ENCODE measurements at regions not wholly inside any gene's neighbourhood (a gene's known extent, or its start where the extent isn't known, plus 50 kb on each side); places are given as distances from the start of the nearest gene placed in this dataset.

DNA sequence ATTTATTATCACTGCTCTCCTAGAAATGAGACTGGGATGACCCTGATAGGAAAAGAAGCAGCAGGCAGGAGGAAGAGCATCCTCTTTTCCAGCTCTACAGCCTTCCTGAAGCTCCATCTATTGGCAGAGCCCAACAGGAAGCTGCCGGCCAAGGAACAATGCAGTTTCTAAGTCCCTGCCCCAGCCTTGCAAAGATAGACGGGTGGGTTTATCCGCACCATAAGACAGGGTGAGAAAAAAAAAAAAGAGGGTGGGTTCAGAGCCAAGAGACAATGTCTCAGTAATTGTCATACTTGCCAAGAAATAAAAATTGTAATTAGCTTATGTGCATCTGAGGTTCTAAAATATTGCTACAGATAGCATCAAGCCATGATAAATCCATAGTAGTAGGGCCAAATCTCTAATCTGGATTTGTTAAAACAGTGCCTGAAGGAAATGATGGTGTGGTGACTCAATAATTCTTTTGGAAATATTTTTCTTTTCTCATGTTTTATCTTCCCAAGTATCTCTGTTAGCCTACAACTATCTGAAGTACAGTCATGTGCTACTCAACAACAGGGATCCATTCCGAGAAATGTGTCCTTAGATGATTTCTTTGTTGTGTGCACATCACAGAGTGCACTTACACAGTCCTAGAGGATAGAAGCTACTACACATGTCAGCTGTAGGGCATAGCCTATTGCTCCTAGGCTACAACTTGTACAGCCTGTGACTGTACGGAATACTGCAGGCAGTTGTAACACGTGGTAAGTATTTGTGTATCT is 242.9 kb upstream of the CXCL12 start:
- H3K36me3 ChIP-seq: no peaks in the 10 kb centered on the region
- H3K27me3 ChIP-seq: no peaks in the 10 kb centered on the region
- peak; percentile 24 for DNase-seq
- no peak overlapping the region for H3K4me3 ChIP-seq
- no peaks in the 10 kb centered on the region for H3K9me3 ChIP-seq

DNA sequence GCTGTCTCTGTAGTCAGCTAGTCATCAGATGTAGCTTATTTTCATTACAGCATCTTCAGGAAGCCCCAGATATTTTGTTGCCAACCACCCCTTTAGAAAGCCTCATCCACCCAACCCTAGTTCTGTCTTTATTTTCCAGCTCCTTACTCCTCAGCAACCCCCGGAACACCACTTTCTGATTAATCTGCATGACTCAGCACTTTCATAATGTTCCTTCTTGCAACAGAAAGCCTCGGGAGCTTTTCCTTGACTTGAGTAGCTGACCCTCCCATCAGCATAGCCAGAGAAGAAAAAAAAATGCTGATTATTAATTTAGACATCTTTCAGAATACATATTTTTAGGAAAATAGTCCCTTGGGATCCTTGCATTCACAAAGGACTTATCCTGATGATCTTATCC is 244.0 kb upstream of the CXCL12 start:
- DNase-seq: peak; percentile 16
- Histone ChIP-seq H3K4me3 (no peak overlapping the region), H3K27me3 (no peaks in the 10 kb centered on the region), H3K36me3 (no peaks in the 10 kb centered on the region), H3K9me3 (no peaks in the 10 kb centered on the region; the same call in 1 of the 2 replicates)

DNA sequence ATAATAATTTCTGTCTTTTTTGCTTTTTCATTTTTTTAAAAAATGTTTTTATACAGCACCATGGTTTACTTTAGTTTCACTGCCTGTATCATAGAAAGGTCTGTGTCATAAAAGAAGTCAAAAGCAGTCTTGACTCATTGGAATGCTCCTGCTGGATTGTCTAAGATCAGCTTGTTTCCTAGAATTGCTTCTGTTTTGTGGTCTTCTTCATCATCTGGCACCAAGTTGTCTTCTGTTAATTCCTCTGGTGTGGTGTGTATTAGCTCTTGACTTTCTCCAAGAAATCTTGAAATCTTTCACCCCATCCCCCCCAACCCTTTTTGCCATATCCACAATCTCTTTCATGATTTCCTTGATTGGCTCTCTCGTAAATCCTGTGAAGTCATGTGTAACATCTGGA is 250.3 kb upstream of the CXCL12 start:
- no peak for DNase-seq
- peaks cover 7% of the 10 kb centered on the region; the same call in 1 of the 2 replicates for H3K9me3 ChIP-seq
- H3K27me3 ChIP-seq: no peaks in the 10 kb centered on the region
- no peaks in the 10 kb centered on the region for H3K36me3 ChIP-seq
- no peak overlapping the region for H3K4me3 ChIP-seq

DNA sequence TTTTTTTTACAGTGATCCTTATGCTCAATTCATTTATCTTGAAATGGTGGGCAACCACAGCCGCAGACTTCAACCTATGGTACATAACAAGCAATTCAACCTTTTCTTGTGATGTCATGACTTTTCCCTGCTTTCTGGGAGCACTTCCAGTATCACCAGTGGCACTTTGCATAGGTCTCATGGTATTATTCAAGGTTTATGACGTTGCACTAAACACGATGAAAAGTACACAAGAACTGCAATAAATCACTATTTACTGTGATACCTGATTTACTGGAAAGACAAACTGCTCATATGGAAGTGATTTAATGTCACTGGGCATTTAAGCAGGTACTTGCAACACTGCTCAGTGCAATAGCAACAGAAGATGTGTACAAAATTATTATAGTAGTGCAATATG is 251.7 kb upstream of the CXCL12 start:
- peaks cover 7% of the 10 kb centered on the region; the same call in 1 of the 2 replicates for H3K9me3 ChIP-seq
- no peaks in the 10 kb centered on the region for H3K36me3 ChIP-seq
- H3K27me3 ChIP-seq: no peaks in the 10 kb centered on the region
- DNase-seq: no peak
- H3K4me3 ChIP-seq: no peak overlapping the region

DNA sequence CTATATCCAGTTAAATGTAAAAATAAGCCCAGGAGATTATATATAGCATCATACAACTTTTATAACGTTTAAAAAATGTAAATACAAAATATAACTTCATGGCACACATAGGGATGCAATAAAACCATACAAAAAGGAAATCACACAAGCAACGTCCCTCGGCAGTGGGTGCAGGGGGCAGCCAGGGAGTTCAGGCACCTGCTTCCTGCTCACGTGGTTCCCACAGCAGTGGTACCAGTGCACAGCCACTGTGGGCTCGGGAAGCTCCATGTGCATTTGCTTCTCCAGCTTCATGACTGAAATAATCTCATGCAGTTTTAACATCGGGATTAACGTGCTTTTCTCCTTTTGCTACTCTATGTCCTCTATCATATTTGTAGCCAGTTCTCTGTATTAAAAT is 255.5 kb upstream of the CXCL12 start:
- 0 out of 2 replicates have a peak, but pooled peaks cover 7% of the 10 kb centered on the region for H3K9me3 ChIP-seq
- no peak overlapping the region for H3K4me3 ChIP-seq
- no peaks in the 10 kb centered on the region for H3K27me3 ChIP-seq
- H3K36me3 ChIP-seq: no peaks in the 10 kb centered on the region
- DNase-seq: no peak

DNA sequence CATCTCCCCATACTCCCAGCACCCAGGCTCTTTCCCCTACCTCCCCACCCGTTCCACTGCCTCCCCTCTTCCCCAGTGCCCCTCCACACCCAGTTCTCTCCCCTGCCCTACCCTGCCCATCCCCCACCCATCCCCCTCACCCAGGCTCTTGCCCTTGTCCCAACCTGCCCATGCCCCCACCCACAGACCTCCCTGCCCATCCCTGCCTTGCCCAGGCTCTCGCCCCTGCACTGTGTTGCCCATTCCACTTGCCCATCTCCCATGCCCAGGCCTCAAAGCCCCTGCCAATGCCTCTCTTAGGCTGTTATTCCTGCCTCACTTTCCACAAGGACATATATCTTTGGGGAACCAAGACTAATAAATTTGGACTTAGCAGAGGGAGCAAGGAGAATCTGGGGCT is 262.6 kb upstream of the CXCL12 start:
- no peaks in the 10 kb centered on the region for H3K36me3 ChIP-seq
- DNase-seq: no peak
- no peak overlapping the region for H3K4me3 ChIP-seq
- no peaks in the 10 kb centered on the region for H3K9me3 ChIP-seq
- H3K27me3 ChIP-seq: no peaks in the 10 kb centered on the region

DNA sequence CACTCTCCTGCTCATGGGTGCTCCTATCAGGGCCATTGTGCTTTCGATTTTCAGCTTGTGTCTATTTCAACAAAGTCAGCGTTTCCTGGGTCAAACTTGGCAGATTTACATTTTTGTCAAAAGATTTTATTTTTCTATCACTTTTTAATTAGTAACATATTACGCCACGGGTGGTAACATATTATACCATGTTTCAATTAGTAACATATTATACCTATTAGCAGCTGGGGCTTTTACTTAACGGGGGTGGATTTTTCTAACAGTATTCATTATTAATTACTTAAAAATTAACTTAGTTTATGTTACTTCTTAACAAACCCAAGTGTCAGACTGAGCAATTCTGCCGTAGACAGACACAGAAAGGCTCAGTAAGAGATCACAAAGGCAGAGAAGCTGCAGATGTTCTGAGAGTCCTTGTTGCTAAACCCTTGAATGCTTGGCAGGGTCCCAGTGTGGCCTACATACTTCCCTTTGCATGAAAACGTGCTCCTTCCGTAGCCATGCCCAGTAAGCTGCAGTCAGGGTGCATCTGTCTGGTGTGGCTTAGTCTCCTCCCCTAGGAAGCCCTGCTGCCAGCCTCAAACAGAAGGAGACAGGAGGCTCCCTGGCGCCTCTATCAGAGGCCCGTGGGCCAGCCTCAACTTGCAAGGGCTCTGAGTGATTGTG is 263.1 kb upstream of the CXCL12 start:
- Histone ChIP-seq H3K36me3 (no peaks in the 10 kb centered on the region), H3K4me3 (no peak overlapping the region), H3K27me3 (no peaks in the 10 kb centered on the region), H3K9me3 (no peaks in the 10 kb centered on the region)
- DNase-seq: peak; percentile 80

DNA sequence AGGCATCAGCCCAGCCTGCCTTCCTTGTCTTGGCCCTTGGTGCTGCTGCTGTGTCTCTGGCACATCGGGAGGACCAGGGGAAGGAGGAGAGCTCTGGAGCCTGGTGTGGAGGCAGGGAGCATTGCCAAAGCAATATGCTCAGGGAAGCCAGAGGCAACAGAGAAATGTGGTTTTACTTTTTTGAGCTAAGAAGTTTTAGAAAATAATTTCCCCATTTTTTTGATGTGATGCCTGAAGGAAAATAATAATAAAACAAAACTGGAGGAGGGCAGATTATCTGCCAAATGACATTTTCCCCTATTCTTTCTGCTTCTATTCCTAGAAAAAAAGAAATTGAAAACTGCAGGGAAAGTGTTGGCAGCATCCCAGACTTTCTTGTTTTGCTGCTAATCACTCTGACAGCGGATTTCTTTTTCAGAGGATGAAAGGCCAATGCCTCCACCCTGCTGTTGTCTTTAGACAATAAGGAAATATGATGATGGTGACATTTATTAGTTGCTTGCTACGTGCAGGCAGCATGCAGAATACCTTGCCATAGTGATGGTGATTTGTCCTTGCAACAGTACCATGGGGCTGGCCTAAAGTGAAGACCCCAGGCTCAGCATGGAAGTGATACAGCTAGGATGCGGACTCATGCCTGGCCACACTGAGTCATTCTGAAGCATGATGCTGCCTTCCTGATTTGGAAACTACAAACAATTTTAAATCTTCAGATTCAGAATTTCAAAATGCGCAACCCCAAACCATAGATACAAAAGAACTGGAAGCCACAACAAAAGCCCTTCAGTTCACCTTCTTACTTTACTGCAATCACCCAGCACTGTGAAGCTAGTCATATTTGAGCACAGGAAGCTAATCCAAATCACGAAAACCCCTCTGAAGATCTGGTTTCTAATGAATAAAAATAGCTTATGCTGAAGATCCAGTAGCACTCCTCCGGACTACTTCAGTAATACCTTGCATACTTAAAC is 260.2 kb upstream of the TMEM72 start:
- Histone ChIP-seq H3K27me3 (no peaks in the 10 kb centered on the region), H3K4me3 (no peak overlapping the region), H3K9me3 (peaks cover 2% of the 10 kb centered on the region; the same call in 1 of the 2 replicates), H3K36me3 (no peaks in the 10 kb centered on the region)
- DNase-seq: peak; percentile 66

DNA sequence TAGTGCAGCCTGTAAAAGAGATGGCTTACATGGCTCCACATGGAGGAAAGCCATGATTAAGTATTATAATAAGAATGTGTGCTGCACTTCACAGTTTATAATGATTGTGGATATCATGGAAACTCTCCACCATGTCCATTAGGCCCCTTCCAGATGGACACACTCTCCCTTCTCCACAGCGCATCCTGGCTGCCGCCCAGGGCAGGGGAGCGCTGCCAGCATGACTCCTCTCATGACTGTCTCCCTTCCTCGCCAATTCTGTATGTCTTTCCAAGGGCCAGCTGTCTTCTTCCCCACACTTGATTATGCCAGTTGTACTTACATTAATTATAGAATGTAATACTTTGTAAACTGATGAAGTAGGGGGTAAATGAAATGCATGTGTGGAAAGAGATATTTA is 259.3 kb upstream of the TMEM72 start:
- peaks cover 2% of the 10 kb centered on the region; the same call in 1 of the 2 replicates for H3K9me3 ChIP-seq
- H3K36me3 ChIP-seq: no peaks in the 10 kb centered on the region
- H3K27me3 ChIP-seq: no peaks in the 10 kb centered on the region
- H3K4me3 ChIP-seq: no peak overlapping the region
- peak; percentile 93 for DNase-seq

DNA sequence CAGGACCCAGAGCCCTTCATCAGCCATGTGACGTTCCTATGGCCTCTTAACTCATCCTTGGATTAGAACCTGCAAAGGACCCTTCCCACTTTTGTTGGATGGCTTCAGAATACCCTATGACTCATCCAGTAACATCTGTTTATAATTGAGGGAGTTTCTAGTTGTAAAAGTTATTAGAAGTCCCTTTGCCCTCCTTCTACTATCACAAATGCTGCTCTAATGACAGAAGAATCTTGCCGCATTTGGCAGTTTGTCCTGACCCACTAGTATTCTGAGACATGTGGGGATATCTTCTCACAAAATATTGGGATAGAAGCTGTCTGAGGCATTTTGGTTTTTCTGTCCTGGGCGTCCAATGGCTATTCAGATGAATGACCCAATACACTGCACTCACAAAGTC is 251.8 kb upstream of the TMEM72 start:
- H3K27me3 ChIP-seq: no peaks in the 10 kb centered on the region
- DNase-seq: no peak
- H3K9me3 ChIP-seq: peaks cover 2% of the 10 kb centered on the region; the same call in 1 of the 2 replicates
- H3K36me3 ChIP-seq: no peaks in the 10 kb centered on the region
- H3K4me3 ChIP-seq: no peak overlapping the region

DNA sequence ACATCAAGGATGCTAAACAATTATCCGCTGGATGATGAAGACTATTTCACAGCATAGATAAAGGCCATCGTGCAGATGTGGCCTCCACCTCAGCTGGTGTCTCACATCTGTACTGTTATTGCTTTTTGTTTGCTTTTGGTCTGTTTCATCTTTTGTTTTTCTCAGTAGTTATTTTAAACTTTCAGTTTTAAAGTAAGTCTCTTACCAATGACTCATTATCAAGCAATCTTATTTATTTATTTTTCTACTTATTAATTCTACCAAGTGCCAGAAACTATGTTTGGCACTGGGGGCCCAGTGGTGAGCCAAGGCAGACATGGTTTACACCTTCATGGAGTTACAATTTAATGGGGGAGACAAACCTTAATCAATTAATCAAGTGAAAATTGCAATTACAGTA is 250.9 kb upstream of the TMEM72 start:
- no peaks in the 10 kb centered on the region for H3K36me3 ChIP-seq
- no peaks in the 10 kb centered on the region for H3K9me3 ChIP-seq
- no peak overlapping the region for H3K4me3 ChIP-seq
- H3K27me3 ChIP-seq: no peaks in the 10 kb centered on the region
- peak; percentile 63 for DNase-seq

DNA sequence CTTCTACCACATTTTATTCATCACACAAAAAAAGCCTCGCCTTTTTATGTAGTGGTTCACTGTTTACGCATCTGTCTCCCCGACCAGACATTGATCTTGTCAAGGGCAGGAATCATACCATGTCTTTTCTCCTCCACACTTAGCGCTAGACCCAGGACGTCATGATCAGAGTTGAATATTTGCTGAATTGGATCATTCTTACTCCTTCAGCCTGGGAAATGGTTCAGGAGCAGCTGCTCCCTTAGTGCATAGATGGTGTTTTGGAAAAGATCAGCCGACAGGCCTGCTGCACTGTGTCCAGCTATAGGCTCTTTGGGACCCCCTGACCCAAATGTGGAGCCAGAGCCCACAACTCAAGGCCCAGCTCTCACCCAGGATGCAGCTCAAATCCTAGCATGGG is 249.1 kb upstream of the TMEM72 start:
- Histone ChIP-seq H3K27me3 (no peaks in the 10 kb centered on the region), H3K4me3 (no peak overlapping the region), H3K36me3 (no peaks in the 10 kb centered on the region), H3K9me3 (no peaks in the 10 kb centered on the region)
- no peak for DNase-seq

DNA sequence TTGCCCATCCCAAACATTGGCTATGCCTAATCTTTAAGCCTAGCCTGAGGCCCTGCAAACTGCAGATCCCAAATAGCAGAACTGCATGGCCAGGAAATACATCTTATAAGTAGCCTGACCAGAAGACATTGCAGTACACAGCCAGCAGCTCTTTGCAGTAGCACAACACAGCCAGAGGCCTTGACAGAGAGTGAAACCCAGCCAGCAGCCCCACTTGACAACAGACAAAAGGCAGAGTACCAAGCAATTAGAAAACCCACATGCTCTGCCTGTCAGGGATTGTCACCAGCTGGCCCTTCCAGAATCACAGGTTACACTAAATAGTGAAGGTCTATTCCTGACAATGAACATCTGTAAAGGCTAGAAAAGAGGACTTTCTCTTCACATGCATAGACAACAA is 242.8 kb upstream of the TMEM72 start:
- H3K9me3 ChIP-seq: peaks cover 5% of the 10 kb centered on the region; the same call in 1 of the 2 replicates
- no peak for DNase-seq
- no peak overlapping the region for H3K4me3 ChIP-seq
- H3K27me3 ChIP-seq: no peaks in the 10 kb centered on the region
- H3K36me3 ChIP-seq: no peaks in the 10 kb centered on the region

DNA sequence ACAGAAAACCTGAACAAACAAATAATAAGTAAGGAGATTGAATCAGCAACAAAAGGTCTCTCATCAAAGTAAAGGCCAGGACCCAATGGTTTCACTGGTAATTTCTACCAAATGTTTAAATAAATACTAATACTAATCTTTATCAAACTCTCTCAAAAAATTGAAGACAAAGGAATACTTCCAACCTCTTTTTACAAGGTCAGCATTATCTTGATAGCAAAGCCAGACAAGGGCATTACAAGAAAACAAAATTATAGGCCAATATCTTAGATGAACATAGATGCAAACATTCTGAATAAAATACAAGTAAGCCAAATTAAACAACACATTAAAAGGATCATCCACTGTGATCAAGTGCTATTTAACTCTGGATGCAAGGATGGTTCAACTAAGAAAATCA is 239.8 kb upstream of the TMEM72 start:
- peaks cover 7% of the 10 kb centered on the region; the same call in 1 of the 2 replicates for H3K9me3 ChIP-seq
- DNase-seq: no peak
- no peaks in the 10 kb centered on the region for H3K27me3 ChIP-seq
- H3K36me3 ChIP-seq: no peaks in the 10 kb centered on the region
- no peak overlapping the region for H3K4me3 ChIP-seq

DNA sequence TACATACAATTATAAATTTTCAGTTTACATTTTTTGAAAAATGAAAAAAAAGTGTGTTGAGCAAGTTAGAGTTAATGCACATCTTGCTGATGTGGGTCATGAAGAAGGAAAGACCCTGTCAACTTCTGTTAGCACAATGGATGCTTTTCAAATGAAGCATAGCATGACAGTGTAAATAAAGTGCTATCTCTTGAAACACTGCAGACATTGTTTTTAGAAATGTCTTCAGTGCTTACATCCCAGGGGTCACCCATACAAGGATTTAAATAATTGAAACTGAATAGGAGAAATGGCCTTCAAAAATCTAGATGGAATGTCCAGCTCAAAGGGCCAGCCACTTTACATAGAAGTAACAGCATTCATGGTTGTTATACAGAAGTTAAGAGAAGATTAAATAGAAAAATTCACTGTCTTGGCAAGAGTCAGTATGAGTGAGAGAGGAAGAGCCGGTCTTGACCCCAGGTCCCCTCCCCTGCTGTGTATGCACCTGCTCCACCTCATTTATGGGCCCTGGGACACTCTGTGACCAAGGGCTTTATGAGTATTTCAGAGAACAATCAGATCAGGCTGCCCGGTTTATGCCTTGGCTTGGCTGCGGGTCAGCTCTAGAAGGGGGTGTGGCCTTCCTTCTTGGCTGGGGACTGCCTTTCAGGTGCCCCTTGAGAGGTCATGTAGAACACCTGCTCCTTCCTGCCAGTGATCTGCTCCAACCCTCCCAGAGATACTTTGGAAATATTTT is 237.7 kb upstream of the TMEM72 start:
- DNase-seq: no peak
- Histone ChIP-seq H3K9me3 (peaks cover 7% of the 10 kb centered on the region; the same call in 1 of the 2 replicates), H3K27me3 (no peaks in the 10 kb centered on the region), H3K36me3 (no peaks in the 10 kb centered on the region), H3K4me3 (no peak overlapping the region)

Measured in MG63 (cell line).